NCI-H82 (cell line): ENCODE measurements at regions not wholly inside any gene's neighbourhood (a gene's known extent, or its start where the extent isn't known, plus 50 kb on each side); places are given as distances from the start of the nearest gene placed in this dataset.
"Not testable (repeated sequence)": the region's sequence is repeated elsewhere in the genome, so short reads cannot be mapped to it uniquely, and the experiment has no call there.

Experiments
- DNase-seq: peaks from one replicate; lab custom pipeline; 2025; lab: John Stamatoyannopoulos, UW

- no peak for DNase-seq
Measured at GRCh38 chr18:34528177-34528576, 181.9 kb upstream of the DTNA start.

GRCh38 chr18:34529358-34530335, 180.5 kb upstream of the DTNA start:
- DNase-seq = no peak

GRCh38 chr18:34531110-34531509, 179.0 kb upstream of the DTNA start:
- DNase-seq = no peak

- DNase-seq = not testable (repeated sequence)
Measured at GRCh38 chr18:34534642-34535041, 175.5 kb upstream of the DTNA start.

- no peak for DNase-seq
Measured at GRCh38 chr18:34540897-34541296, 169.2 kb upstream of the DTNA start.

DNA sequence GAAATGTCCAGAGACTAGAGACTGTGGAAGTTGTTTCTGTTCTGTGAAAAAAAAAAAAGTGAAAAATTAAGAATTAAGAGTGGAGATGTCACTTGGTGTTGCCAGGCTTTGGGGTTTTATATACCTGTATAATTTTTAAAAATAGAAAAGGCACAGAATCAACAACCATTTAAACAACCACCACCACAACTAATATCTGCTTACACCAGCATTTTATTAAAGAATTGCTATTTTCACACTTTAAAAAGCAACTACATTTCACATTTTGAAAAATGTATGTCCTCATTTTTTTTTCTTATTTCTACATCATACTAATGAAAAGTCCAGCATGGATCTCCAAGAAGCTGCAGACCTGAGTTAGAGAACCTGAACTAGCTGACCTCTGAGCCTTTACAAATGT, 167.5 kb upstream of the DTNA start:
- no peak for DNase-seq

- no peak for DNase-seq
Measured at GRCh38 chr18:34543356-34543755, 166.7 kb upstream of the DTNA start.

DNA sequence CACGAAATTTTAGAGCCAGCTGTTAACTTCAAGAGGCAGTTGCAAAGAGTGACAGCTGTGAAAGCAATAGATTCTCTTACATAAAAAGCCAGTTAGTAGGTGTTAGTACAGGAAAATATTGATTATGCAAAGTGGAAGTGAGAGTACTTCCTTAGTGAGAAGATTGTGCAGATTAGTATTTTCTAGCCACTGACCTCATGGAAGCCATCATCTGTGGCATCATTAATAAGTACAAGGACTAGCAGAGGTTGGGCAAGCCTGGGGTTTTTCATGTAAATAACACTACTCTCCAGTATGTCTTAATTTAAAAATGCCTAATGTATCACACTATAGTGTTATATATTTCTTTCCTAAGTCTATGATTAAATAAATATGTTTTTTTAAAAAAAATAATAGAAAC, 166.2 kb upstream of the DTNA start:
- peak; percentile 6 for DNase-seq

DNA sequence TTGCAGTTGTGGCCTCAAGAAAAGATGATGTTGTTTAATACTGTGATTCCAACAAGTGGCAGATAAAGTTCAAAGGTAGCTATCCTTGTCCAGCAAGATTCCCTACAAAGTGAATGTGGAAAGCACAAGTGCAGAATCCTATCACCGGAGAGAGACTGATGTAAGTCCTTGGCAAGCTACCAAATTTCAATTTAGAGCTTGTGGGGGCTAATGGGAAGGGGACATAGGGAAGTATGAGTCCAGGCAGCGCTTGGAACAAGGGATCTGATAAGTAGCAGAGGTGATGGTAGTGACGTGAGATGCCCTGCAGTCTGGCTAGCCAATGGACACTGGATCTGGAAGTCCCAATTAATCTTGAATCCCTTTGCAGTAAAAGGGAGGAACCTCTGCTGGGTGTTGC, 165.2 kb upstream of the DTNA start:
- peak; percentile 12 for DNase-seq

DNA sequence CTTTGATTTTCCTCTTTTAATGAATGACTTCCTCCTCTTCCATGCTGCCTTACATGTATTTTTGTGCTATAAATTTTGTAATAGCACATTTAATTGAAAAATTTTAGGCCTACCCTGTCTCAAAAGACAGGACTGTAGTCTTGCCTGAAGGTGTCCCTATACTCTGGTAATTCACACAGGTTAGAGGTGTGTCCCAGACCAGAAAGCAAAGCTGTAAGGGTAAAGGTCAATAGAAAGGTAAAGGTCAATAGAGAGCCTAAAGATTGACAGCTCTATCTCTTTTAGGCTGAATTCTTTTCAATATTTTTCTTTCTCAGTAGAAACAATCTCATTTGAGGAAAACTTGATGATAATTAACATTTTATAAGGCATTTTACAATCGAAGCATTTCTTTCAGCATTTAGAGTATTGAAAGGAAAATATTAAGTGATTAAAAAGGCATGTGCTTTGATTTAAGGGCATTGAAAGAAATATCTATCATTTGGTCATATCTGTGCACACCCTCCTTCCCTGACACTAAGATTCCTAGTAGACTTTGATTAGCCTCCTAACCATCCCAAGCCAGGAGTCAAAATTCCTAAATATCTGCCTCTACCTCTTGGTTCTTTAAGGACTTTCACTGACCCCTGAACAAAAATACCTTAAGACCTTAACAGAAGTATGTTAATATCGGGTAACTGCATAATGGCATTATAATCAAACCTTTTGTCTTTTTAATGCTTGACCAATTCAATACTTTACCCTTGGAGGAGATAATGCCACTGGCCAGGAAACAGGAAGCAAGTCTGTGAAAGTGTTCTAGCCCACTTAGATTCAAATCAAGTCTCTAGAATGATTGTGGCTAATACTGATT, 161.8 kb upstream of the DTNA start:
- no peak for DNase-seq

- no peak for DNase-seq
Measured at GRCh38 chr18:34548973-34549294, 161.2 kb upstream of the DTNA start.

DNA sequence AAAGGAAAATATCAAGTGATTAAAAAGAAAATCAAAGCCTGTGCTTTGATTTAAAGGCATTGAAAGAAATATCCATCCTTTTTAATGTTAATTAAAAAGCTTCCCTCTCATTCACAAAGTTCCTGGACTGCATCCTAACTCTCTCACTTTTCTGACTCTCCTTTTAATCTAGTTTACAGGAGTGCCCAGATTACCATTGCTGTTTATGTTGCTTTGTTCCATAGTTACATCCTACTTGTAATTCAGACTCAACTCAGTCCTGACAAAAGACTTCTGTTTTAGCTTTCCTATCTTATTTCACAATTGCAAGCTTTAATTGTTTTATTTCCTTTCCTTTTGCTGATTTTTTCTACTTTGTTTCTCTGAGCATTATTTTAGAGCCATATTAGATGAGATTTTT, 160.7 kb upstream of the DTNA start:
- no peak for DNase-seq

- DNase-seq = no peak
Measured at GRCh38 chr18:34550156-34550555, 159.9 kb upstream of the DTNA start.

- DNase-seq = no peak
Measured at GRCh38 chr18:34550902-34551301, 159.2 kb upstream of the DTNA start.

DNA sequence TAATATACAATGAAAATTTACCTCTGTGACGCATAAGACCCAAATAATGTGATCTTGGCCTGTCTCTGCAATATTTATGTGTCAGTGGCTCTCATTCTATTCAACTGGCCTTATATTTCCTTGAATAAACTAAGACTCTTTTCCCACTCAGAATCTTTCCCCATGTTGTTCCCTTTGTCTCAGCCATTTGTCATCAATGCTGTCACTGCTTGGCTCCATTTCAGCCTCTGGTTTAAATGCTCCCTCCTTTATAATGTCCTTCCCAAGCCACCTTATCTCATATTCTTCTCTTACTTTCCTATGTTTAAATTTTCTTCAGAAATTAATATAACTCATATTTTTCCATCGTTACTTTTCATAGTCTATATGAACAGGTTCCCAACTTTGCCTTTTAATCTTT, 158.3 kb upstream of the DTNA start:
- no peak for DNase-seq

GRCh38 chr18:34562252-34562870, 147.7 kb upstream of the DTNA start:
- no peak for DNase-seq

DNA sequence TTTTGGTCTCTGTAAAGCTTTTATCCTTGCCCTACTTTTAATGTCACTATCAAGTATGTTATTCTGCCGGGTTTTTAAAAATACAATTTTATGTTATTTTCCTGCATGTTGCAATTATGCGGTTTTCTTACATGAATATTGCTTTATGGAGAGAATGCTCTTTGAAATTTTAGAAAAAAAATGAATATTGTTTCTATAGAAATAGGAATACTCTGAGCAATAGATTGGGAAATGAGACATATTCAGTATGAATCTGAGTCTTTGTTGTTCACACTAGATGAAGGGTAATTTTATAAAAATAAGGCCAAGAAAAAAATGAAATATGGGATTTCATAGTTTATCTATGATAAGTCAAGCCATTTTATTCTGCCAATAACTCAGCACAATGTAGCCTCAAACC, 142.2 kb upstream of the DTNA start:
- no peak for DNase-seq

DNA sequence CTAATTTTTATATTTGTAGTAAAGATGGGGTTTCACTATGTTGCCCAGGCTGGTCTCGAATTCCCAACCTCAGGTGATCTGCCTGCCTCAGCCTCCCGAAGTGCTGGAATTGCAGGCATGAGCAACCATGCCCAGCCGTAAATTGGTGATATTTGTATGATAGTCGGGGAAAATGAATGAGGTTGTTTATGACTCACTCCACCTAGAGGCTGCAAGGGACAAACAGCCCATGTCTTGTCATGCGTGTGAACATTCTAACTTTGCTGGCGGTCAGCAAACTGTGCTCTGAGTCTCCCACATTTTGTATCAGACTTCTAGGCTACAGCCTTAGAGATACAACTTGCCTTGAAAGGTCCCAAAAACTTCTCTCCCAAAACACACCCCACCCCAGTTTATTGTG, 133.5 kb upstream of the DTNA start:
- peak; percentile 6 for DNase-seq

- no peak for DNase-seq
Measured at GRCh38 chr18:34583895-34584294, 126.2 kb upstream of the DTNA start.

GRCh38 chr18:34590503-34590902, 119.6 kb upstream of the DTNA start:
- no peak for DNase-seq

DNA sequence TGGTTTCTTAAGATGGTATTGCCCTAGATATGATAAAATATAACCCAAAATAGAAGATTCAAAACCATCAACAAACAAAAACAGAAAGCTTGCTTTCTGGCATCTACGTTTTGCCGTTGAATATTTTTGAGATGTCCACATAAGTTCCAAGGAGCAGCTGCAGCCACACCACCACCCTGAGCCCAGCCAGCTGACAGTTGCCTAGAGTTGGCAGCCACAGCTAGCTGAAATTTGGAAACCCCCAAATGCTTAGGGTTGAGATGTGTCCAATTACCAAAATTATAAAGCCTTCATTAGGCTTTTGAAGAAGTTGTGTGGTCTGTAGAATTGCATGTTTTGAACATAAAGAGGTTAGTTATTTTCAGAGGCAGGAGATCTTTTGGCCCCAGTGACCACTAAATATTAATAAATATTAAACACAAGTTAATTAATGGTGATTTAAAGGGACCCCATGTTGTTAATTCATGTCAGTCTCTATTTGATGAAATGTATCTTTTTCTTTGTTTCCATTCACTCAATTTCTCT, 118.1 kb upstream of the DTNA start:
- DNase-seq = no peak

GRCh38 chr18:34592481-34592880, 117.6 kb upstream of the DTNA start:
- no peak for DNase-seq
